ENCODE measurements at regions not wholly inside any gene's neighbourhood (a gene's known extent, or its start where the extent isn't known, plus 50 kb on each side); places are given as distances from the start of the nearest gene placed in this dataset.

DNA sequence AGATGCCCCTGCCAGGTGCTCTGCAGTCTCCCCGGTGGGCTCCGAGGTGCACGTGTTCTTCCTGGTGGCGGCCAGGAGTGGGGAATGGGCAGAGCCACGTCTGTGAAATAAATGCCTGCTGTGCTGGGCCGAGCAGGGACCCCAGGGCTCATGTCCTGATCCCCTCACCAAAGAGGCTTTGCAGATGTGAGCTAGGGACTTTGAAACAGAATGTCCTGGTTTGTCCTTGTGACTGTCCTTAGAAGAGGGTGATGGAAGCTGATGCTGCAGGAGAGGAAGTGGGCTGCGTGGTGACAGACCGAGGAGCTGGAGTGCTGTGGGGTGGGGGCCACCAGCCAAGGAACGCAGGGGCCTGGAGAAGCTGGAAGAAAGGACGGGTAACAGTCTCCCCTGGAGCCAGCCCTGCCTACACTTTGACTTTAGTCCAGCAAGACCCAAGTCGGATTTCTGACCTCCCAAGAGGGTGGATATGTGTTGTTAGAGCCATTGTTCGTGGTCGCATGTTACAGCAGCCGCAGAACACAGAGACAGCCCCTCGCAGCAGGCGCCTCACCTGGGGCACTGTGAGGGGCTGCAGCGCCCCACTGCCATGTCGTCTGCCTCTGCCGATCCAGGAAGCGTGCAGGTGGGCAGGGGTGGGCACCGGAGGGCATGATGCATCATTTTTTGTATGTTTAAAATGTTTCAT lies 217.9 kb upstream of the CIBAR2 start:
- no peak for TF ChIP-seq POLR2AphosphoS5 (IDR thresholded peaks at IDR 0.05; ENCODE audit: low read depth, low read length)
- no peak for TF ChIP-seq TAF1 (IDR thresholded peaks at IDR 0.05; ENCODE audit: low read depth, low read length)

All from GM12891 (cell line).